Tibial nerve (tissue), 4 donors: ENCODE measurements at regions not wholly inside any gene's neighbourhood (a gene's known extent, or its start where the extent isn't known, plus 50 kb on each side); places are given as distances from the start of the nearest gene placed in this dataset.

Experiments
- DNase-seq, 2 donors: peaks; one replicate each; pipeline ENCODE4 v3.0.0-alpha.2; 2019; ENCODE audit warnings: low spot score in 2 of 2
- H3K27ac ChIP-seq, 4 donors: fragments of 200-600 bp; sonication (generic) in 3 of 4; one replicate each; pipeline ENCODE4 v1.5.1; 2017 to 2019; ENCODE audit warnings: mild to moderate bottlenecking in 1 of 4
- H3K27me3 ChIP-seq, 2 donors: fragments of 200-600 bp; sonication (generic) in 1 of 2; one replicate each; pipeline versions ENCODE4 v1.5.1 to v1.6.0; 2017 to 2019
- H3K36me3 ChIP-seq, 3 donors: fragments of 200-600 bp; sonication (generic); one replicate each; pipeline ENCODE4 v1.5.1; 2018 to 2019
- H3K4me1 ChIP-seq, 4 donors: fragments of 200-600 bp; sonication (generic) in 3 of 4; one replicate each; pipeline ENCODE4 v1.5.1; 2017 to 2019
- H3K4me3 ChIP-seq, 4 donors: fragments of 200-600 bp; sonication (generic) in 3 of 4; one replicate each; pipeline ENCODE4 v1.5.1; 2017 to 2019; ENCODE audit warnings: mild to moderate bottlenecking in 1 of 4, moderate library complexity in 1 of 4
- H3K9me3 ChIP-seq, 4 donors: fragments of 200-600 bp; sonication (generic) in 3 of 4; one replicate each; pipeline ENCODE4 v1.5.1; 2017 to 2019
- CTCF ChIP-seq, 5 experiments: fragments of 200-600 bp in 3 of 5; fragments of 450-650 bp in 2 of 5; sonication (generic) in 3 of 5; IDR thresholded peaks; one replicate each; pipeline ENCODE4 v1.5.1; 2016 to 2019; ENCODE audit warnings: antibody characterized with exemption in 5 of 5, mild to moderate bottlenecking in 3 of 5, moderate library complexity in 2 of 5
- EP300 ChIP-seq, 2 donors: sonication (generic); formaldehyde crosslinking; IDR thresholded peaks; one replicate each; pipeline ENCODE4 v1.6.1; 2017; ENCODE audit warnings: antibody characterized with exemption in 2 of 2, mild to moderate bottlenecking in 1 of 2
- POLR2A ChIP-seq, 2 donors: fragments of 450-650 bp; IDR thresholded peaks; one replicate each; pipeline ENCODE4 v1.6.1; 2017; ENCODE audit warnings: antibody characterized with exemption in 2 of 2, mild to moderate bottlenecking in 2 of 2, moderate library complexity in 2 of 2
- WGBS, 2 donors: methylation state at CpG; one replicate each; pipeline ENCODE4 v1.1.5; 2018; 5-methylcytosine and 5-hydroxymethylcytosine counted together

- no peak for TF ChIP-seq EP300 (IDR thresholded peaks at IDR 0.05)
- no peak for TF ChIP-seq CTCF (IDR thresholded peaks at IDR 0.05)
- no peak for TF ChIP-seq POLR2A (IDR thresholded peaks at IDR 0.05)
- Histone ChIP-seq H3K36me3 (no peaks in the 10 kb centered on the region), H3K27ac (no peak overlapping the region), H3K4me1 (no peaks in the 10 kb centered on the region), H3K4me3 (no peak overlapping the region), H3K9me3 (no peaks in the 10 kb centered on the region), H3K27me3 (no peaks in the 10 kb centered on the region)
- 81% methylated on average over 5 of the region's 5 CpGs for WGBS, 2 donors
- DNase-seq = no peak
Observed at GRCh38 chr1:95386915-95387314, 152.9 kb downstream of the RWDD3 start.

GRCh38 chr1:95388031-95388430 is 154.0 kb downstream of the RWDD3 start:
- Histone ChIP-seq H3K27ac (no peak overlapping the region), H3K36me3 (no peaks in the 10 kb centered on the region), H3K4me3 (no peak overlapping the region), H3K4me1 (no peaks in the 10 kb centered on the region), H3K27me3 (no peaks in the 10 kb centered on the region), H3K9me3 (no peaks in the 10 kb centered on the region)
- 53 to 54% methylated on average over 3 of the region's 3 CpGs for WGBS, 2 donors
- TF ChIP-seq POLR2A (IDR thresholded peaks at IDR 0.05) (no peak), EP300 (IDR thresholded peaks at IDR 0.05) (no peak), CTCF (IDR thresholded peaks at IDR 0.05) (no peak)
- DNase-seq = no peak

- Histone ChIP-seq H3K27ac (no peak overlapping the region), H3K4me3 (no peak overlapping the region), H3K4me1 (no peaks in the 10 kb centered on the region), H3K27me3 (no peaks in the 10 kb centered on the region), H3K9me3 (no peaks in the 10 kb centered on the region), H3K36me3 (no peaks in the 10 kb centered on the region)
- TF ChIP-seq EP300 (IDR thresholded peaks at IDR 0.05) (no peak), POLR2A (IDR thresholded peaks at IDR 0.05) (no peak), CTCF (IDR thresholded peaks at IDR 0.05) (no peak)
- no peak for DNase-seq
Observed at GRCh38 chr1:95393434-95393833, 159.4 kb downstream of the RWDD3 start.

GRCh38 chr1:95396557-95396956 is 162.5 kb downstream of the RWDD3 start:
- no peak for DNase-seq
- H3K4me3 ChIP-seq = no peak overlapping the region
- no peak overlapping the region for H3K27ac ChIP-seq
- no peak for TF ChIP-seq EP300 (IDR thresholded peaks at IDR 0.05)
- TF ChIP-seq CTCF (IDR thresholded peaks at IDR 0.05) = no peak
- TF ChIP-seq POLR2A (IDR thresholded peaks at IDR 0.05) = no peak
- WGBS, 2 donors = 57 to 59% methylated on average over 3 of the region's 3 CpGs
- no peaks in the 10 kb centered on the region for H3K27me3 ChIP-seq
- H3K9me3 ChIP-seq = peaks cover 0 to 8% (median 0%) of the 10 kb centered on the region in 4 donors
- no peaks in the 10 kb centered on the region for H3K4me1 ChIP-seq
- H3K36me3 ChIP-seq = no peaks in the 10 kb centered on the region

GRCh38 chr1:95402780-95403179 is 168.8 kb downstream of the RWDD3 start:
- H3K4me3 ChIP-seq = no peak overlapping the region
- H3K27ac ChIP-seq = no peak overlapping the region
- WGBS, 2 donors = 65 to 68% methylated on average over 2 of the region's 2 CpGs
- H3K9me3 ChIP-seq = peaks cover 0 to 25% (median 0%) of the 10 kb centered on the region in 4 donors
- TF ChIP-seq EP300 (IDR thresholded peaks at IDR 0.05) = no peak
- TF ChIP-seq POLR2A (IDR thresholded peaks at IDR 0.05) = no peak
- TF ChIP-seq CTCF (IDR thresholded peaks at IDR 0.05) = no peak
- H3K36me3 ChIP-seq = no peaks in the 10 kb centered on the region
- DNase-seq = no peak
- H3K4me1 ChIP-seq = peaks cover 0 to 5% (median 0%) of the 10 kb centered on the region in 4 donors
- no peaks in the 10 kb centered on the region for H3K27me3 ChIP-seq
